ENCODE measurements at regions not wholly inside any gene's neighbourhood (a gene's known extent, or its start where the extent isn't known, plus 50 kb on each side); places are given as distances from the start of the nearest gene placed in this dataset.

GRCh38 chr13:73369095-73369494 is 310.3 kb downstream of the KLF5 start:
- 77 to 85% methylated on average over 2 of the region's 2 CpGs for WGBS, 2 donors
- no peaks in the 10 kb centered on the region for H3K4me1 ChIP-seq
- H3K36me3 ChIP-seq, result no peaks in the 10 kb centered on the region
- no peaks in the 10 kb centered on the region for H3K9me3 ChIP-seq
- no peak overlapping the region for H3K4me3 ChIP-seq
- TF ChIP-seq POLR2A (IDR thresholded peaks at IDR 0.05) (no peak), CTCF (IDR thresholded peaks at IDR 0.05) (no peak), EP300 (IDR thresholded peaks at IDR 0.05) (no peak)
- H3K27me3 ChIP-seq, result no peaks in the 10 kb centered on the region
- DNase-seq (ENCODE audit: low spot score in 2 of 2), result no peak
- H3K27ac ChIP-seq, result peak overlapping the region in 1 of 4 donors; percentile 26

- no peaks in the 10 kb centered on the region for H3K4me1 ChIP-seq
- H3K36me3 ChIP-seq, result no peaks in the 10 kb centered on the region
- no peak for DNase-seq (ENCODE audit: low spot score in 2 of 2)
- H3K9me3 ChIP-seq, result no peaks in the 10 kb centered on the region
- WGBS, 2 donors, result 90 to 93% methylated on average over 5 of the region's 5 CpGs
- TF ChIP-seq POLR2A (IDR thresholded peaks at IDR 0.05) (no peak), CTCF (IDR thresholded peaks at IDR 0.05) (no peak), EP300 (IDR thresholded peaks at IDR 0.05) (no peak)
- H3K4me3 ChIP-seq, result no peak overlapping the region
- no peaks in the 10 kb centered on the region for H3K27me3 ChIP-seq
- peak overlapping the region in 1 of 4 donors; percentile 26 for H3K27ac ChIP-seq
These were observed 309.8 kb downstream of the KLF5 start for GRCh38 chr13:73368608-73369007.

- no peak for DNase-seq (ENCODE audit: low spot score in 2 of 2)
- H3K27me3 ChIP-seq, result no peaks in the 10 kb centered on the region
- no peak for TF ChIP-seq EP300 (IDR thresholded peaks at IDR 0.05)
- TF ChIP-seq CTCF (IDR thresholded peaks at IDR 0.05), result no peak
- TF ChIP-seq POLR2A (IDR thresholded peaks at IDR 0.05), result no peak
- H3K36me3 ChIP-seq, result no peaks in the 10 kb centered on the region
- no peak overlapping the region for H3K4me3 ChIP-seq
- H3K4me1 ChIP-seq, result no peaks in the 10 kb centered on the region
- no peaks in the 10 kb centered on the region for H3K9me3 ChIP-seq
- WGBS, 2 donors, result 84 to 86% methylated on average over 5 of the region's 5 CpGs
- no peak overlapping the region for H3K27ac ChIP-seq
These were observed 309.1 kb downstream of the KLF5 start for GRCh38 chr13:73367886-73368285.

GRCh38 chr13:73366241-73366640 is 307.4 kb downstream of the KLF5 start:
- Histone ChIP-seq H3K9me3 (no peaks in the 10 kb centered on the region), H3K27ac (no peak overlapping the region), H3K36me3 (no peaks in the 10 kb centered on the region), H3K27me3 (no peaks in the 10 kb centered on the region), H3K4me3 (no peak overlapping the region), H3K4me1 (no peaks in the 10 kb centered on the region)
- TF ChIP-seq EP300 (IDR thresholded peaks at IDR 0.05), result no peak
- DNase-seq (ENCODE audit: low spot score in 2 of 2), result no peak
- WGBS, 2 donors, result 73 to 79% methylated on average over 3 of the region's 3 CpGs

GRCh38 chr13:73365681-73366080 is 306.9 kb downstream of the KLF5 start:
- 88 to 94% methylated on average over 4 of the region's 4 CpGs for WGBS, 2 donors
- Histone ChIP-seq H3K36me3 (no peaks in the 10 kb centered on the region), H3K9me3 (no peaks in the 10 kb centered on the region), H3K27me3 (no peaks in the 10 kb centered on the region), H3K4me1 (no peaks in the 10 kb centered on the region), H3K4me3 (no peak overlapping the region), H3K27ac (no peak overlapping the region)
- TF ChIP-seq POLR2A (IDR thresholded peaks at IDR 0.05) (no peak), EP300 (IDR thresholded peaks at IDR 0.05) (no peak), CTCF (IDR thresholded peaks at IDR 0.05) (no peak)
- no peak for DNase-seq (ENCODE audit: low spot score in 2 of 2)

- no peak for TF ChIP-seq POLR2A (IDR thresholded peaks at IDR 0.05)
- Histone ChIP-seq H3K36me3 (no peaks in the 10 kb centered on the region), H3K9me3 (no peaks in the 10 kb centered on the region), H3K27me3 (no peaks in the 10 kb centered on the region), H3K27ac (no peak overlapping the region), H3K4me3 (no peak overlapping the region), H3K4me1 (no peaks in the 10 kb centered on the region)
- WGBS, 2 donors, result 56 to 57% methylated on average over 3 of the region's 3 CpGs
- no peak for DNase-seq (ENCODE audit: low spot score in 2 of 2)
These were observed 306.4 kb downstream of the KLF5 start for GRCh38 chr13:73365252-73365651.
